22Rv1 (cell line): ENCODE measurements at regions not wholly inside any gene's neighbourhood (a gene's known extent, or its start where the extent isn't known, plus 50 kb on each side); places are given as distances from the start of the nearest gene placed in this dataset.

ENCODE experiments used
- H3K27ac ChIP-seq: fragments of 450-650 bp; 2 replicates; pipeline ENCODE4 v1.5.1; 2017
- ZFX ChIP-seq: fragments of 450-650 bp; IDR thresholded peaks from 2 replicates; pipeline ENCODE4 v1.6.1; 2017; ENCODE audit warnings: antibody characterized with exemption, borderline replicate concordance
- TF ChIP-seq, protein P1 (sequence below): fragments of 450-650 bp; IDR thresholded peaks from 2 replicates; pipeline ENCODE4 v1.5.1; 2017; ENCODE audit warnings: mild to moderate bottlenecking

DNA sequence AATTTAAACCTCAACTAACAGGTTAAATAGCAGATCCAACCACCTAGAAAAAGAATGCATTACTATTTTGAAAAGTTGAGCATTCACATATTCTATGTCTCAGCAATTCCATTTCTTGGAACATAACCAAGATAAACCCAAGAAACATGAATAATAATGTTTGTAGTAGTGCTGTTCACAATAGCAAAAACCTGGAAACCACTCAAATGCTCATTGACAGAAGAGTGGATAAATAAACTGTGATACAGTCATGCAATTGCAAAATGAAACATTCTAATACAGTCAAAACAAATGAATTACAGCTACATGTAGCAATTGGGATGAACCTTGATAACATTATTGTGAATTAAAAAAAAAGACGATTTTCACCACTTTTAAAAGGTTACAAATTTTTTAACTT, 162.8 kb upstream of the TMEM45B start:
- no peak overlapping the region for H3K27ac ChIP-seq
- TF ChIP-seq ZFX = no peak
- TF ChIP-seq, protein P1, sequence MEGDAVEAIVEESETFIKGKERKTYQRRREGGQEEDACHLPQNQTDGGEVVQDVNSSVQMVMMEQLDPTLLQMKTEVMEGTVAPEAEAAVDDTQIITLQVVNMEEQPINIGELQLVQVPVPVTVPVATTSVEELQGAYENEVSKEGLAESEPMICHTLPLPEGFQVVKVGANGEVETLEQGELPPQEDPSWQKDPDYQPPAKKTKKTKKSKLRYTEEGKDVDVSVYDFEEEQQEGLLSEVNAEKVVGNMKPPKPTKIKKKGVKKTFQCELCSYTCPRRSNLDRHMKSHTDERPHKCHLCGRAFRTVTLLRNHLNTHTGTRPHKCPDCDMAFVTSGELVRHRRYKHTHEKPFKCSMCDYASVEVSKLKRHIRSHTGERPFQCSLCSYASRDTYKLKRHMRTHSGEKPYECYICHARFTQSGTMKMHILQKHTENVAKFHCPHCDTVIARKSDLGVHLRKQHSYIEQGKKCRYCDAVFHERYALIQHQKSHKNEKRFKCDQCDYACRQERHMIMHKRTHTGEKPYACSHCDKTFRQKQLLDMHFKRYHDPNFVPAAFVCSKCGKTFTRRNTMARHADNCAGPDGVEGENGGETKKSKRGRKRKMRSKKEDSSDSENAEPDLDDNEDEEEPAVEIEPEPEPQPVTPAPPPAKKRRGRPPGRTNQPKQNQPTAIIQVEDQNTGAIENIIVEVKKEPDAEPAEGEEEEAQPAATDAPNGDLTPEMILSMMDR = no peak

DNA sequence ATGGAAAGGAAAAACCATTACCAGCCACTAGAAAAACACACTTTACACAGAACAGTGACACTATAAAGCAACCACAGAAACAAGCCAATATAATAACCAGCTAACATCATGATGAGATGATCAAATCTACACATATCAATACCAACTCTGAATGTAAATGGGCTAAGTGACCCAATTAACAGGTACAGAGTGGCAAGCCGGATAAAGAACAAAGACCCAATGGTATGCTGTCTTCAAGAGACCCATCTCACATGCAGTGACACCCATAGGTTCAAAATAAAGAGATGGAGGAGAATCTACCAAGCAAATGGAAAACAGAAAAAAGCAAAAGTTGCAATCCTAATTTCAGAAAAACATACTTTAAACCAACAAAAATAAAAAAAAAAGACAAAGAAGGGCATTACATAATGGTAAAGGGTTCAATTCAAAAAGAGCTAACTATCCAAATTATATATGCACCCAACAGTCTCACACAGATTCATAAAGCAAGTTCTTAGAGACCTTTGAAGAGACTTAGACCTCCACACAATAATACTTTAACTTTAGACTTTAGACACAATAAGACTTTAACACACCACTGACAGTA, 160.3 kb upstream of the TMEM45B start:
- no peak for TF ChIP-seq ZFX
- TF ChIP-seq, protein P1 = no peak
- H3K27ac ChIP-seq = no peak overlapping the region

DNA sequence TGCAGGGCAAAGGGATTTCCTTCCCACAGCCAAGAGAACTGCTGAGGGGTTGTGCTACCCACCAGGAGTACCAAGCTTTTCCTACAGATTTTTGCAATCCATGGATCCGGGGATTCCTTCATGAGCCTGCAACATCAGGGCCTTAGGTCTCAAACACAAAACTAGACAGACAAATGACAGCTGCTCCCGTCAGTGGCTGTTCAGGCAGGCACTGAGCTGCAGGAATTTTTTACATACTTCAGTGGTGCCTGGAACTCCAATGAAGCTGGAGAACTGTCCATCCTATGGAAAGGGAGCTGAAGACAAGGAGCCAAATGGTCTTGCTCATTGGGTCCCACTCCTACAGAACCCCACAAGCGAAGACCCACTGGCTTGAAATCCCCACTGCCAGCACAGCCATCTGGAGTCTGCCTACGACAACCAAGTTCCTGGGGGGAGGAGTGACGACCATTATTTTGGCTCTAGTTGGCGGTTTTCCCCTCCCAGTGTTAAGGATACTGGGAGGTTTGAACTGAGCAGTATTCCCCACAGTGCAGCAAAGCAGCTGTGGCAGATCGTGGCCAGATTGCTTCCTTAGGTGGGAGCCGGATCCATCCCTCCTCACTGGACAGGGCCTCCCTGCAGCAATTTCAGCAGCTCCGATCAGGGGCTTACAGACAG, 157.7 kb upstream of the TMEM45B start:
- no peak overlapping the region for H3K27ac ChIP-seq
- TF ChIP-seq, protein P1 = no peak
- no peak for TF ChIP-seq ZFX

DNA sequence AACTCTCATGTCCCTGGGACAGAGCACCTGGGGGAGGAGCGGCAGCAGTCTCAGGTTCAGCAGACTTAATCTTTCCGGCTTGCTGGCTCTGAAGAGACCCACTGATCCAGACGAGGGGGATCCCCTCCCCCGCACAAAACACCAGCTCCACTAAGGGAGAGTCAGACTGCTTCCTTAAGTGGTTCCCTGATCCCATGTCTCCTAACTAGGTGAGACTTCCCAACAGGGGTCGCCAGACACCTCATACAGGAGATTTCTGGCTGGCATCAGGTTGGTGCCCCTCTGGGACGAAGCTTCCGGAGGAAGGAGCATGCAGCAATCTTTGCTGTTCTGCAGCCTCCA, 157.2 kb upstream of the TMEM45B start:
- no peak overlapping the region for H3K27ac ChIP-seq

DNA sequence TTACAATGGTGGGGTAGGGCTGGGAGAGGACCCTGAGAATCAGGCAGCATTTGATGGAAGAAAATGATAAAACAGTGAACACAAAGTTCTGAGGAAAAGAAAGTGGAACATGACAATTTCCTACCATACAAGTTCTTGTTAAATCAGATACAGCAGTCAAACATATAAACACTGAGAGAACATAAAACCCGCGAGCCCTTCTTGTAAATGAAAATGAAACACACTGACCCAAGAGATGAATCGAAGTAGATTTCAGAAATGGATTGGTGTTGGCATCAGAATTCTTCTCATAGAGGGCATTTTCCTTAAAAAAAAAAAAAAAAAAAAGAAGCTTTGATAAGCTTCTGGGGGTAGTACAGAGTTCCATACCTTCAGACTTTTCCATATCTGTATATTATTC, 134.7 kb upstream of the TMEM45B start:
- TF ChIP-seq, protein P1 = no peak
- no peak for TF ChIP-seq ZFX
- no peak overlapping the region for H3K27ac ChIP-seq

More for the DNA sequence above, 157.2 kb upstream of the TMEM45B start:
- TF ChIP-seq, protein P1 = no peak
- TF ChIP-seq ZFX = no peak

DNA sequence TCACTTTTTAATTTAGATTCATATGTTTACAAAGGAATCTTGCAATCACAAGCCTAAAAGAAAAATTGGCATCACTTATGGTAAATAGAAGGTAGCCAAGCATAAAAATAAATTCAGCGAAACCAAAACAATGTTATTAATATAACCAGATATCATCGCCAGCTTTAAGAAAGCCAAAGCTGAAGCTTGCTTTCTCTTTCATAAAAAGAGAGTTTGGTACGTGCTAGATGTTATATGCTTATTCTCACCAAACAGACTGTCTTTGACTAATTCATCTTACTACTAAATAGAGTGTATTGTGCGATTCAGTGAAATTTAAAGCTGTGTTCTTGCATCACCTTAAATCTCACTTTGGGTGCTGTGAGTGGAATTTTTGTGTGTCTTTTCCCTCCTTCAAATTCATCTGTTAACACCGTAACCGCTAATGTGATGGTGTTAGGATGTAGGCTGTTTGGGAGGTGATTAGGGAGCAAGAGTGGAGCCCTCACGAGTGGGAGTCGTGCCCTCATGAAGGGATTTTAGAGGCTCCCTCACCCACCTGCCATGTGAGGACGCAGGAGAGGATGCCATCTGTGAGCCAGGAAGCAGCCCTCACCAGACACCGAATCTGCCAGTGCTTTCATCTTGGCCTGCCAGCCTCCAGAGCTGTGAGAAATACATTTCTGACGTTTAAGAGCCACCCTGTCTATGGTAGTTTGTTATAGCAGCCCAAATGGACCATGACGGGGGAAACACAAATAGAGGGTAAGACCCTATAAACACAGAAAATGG, 134.1 kb upstream of the TMEM45B start:
- TF ChIP-seq, protein P1 = no peak
- TF ChIP-seq ZFX = no peak
- H3K27ac ChIP-seq = no peak overlapping the region

DNA sequence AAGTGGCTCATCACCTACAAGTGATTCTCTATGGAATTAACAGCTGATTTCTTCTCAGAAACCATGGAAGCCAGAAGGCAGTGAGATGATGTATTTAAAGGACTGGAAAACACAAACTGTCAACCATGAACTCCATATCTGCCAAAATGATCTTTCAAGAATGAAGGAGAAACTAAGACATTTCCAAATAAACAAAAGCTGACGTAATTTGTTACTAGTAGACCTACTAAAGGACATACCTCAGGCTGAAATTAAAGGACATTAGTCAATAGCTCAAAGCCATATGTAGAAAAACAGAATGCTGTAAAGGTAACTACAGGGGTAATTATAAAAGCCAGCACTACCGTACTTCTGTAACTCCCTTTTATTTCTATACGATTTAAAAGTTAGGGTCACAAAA, 129.4 kb upstream of the TMEM45B start:
- no peak overlapping the region for H3K27ac ChIP-seq
- TF ChIP-seq ZFX = no peak
- TF ChIP-seq, protein P1 = no peak
